ENCODE measurements at regions not wholly inside any gene's neighbourhood (a gene's known extent, or its start where the extent isn't known, plus 50 kb on each side); places are given as distances from the start of the nearest gene placed in this dataset.

DNA sequence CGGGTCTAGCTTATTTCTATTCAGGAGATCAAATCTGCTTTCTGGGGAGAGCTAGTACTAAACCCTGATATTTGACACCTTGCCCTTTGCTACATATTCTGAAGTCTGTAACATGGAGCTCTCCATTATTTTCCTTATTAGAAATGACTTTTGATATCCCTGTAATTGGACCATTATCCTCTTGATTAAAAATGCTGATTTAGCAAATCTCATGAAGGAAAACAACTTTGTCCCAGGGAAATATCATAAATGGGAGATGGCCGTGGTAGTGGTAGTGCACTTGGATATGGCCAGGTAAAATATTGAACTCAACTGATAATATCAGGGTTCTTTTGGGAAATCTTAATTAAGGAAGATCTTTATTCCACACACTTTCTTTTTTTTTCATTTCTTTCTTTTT is 326.5 kb downstream of the RPRM start:
- TF ChIP-seq HNF4A (CRISPR knock-in tag; IDR thresholded peaks at IDR 0.05) (no peak), CBX1 (IDR thresholded peaks at IDR 0.05; ENCODE audit: low read depth) (no peak)
- TF ChIP-seq, protein P1, sequence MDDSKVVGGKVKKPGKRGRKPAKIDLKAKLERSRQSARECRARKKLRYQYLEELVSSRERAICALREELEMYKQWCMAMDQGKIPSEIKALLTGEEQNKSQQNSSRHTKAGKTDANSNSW (CRISPR knock-in tag; IDR thresholded peaks at IDR 0.05; ENCODE audit: borderline replicate concordance): no peak
- TF ChIP-seq, protein P2, sequence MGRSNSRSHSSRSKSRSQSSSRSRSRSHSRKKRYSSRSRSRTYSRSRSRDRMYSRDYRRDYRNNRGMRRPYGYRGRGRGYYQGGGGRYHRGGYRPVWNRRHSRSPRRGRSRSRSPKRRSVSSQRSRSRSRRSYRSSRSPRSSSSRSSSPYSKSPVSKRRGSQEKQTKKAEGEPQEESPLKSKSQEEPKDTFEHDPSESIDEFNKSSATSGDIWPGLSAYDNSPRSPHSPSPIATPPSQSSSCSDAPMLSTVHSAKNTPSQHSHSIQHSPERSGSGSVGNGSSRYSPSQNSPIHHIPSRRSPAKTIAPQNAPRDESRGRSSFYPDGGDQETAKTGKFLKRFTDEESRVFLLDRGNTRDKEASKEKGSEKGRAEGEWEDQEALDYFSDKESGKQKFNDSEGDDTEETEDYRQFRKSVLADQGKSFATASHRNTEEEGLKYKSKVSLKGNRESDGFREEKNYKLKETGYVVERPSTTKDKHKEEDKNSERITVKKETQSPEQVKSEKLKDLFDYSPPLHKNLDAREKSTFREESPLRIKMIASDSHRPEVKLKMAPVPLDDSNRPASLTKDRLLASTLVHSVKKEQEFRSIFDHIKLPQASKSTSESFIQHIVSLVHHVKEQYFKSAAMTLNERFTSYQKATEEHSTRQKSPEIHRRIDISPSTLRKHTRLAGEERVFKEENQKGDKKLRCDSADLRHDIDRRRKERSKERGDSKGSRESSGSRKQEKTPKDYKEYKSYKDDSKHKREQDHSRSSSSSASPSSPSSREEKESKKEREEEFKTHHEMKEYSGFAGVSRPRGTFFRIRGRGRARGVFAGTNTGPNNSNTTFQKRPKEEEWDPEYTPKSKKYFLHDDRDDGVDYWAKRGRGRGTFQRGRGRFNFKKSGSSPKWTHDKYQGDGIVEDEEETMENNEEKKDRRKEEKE (IDR thresholded peaks at IDR 0.05): no peak

All from HepG2 (cell line).